ENCODE measurements at regions not wholly inside any gene's neighbourhood (a gene's known extent, or its start where the extent isn't known, plus 50 kb on each side); places are given as distances from the start of the nearest gene placed in this dataset.

- no peak overlapping the region for H3K9ac ChIP-seq
- no peak overlapping the region for H3K27ac ChIP-seq
- no peak overlapping the region for H2AFZ ChIP-seq (ENCODE audit: low read depth)
- H3K79me2 ChIP-seq (ENCODE audit: insufficient read depth, low read depth), result no peaks in the 10 kb centered on the region
- no peak overlapping the region for H3K4me2 ChIP-seq
- no peaks in the 10 kb centered on the region for H3K4me1 ChIP-seq (ENCODE audit: low read depth, poor library complexity, severe bottlenecking)
- TF ChIP-seq, protein P1, sequence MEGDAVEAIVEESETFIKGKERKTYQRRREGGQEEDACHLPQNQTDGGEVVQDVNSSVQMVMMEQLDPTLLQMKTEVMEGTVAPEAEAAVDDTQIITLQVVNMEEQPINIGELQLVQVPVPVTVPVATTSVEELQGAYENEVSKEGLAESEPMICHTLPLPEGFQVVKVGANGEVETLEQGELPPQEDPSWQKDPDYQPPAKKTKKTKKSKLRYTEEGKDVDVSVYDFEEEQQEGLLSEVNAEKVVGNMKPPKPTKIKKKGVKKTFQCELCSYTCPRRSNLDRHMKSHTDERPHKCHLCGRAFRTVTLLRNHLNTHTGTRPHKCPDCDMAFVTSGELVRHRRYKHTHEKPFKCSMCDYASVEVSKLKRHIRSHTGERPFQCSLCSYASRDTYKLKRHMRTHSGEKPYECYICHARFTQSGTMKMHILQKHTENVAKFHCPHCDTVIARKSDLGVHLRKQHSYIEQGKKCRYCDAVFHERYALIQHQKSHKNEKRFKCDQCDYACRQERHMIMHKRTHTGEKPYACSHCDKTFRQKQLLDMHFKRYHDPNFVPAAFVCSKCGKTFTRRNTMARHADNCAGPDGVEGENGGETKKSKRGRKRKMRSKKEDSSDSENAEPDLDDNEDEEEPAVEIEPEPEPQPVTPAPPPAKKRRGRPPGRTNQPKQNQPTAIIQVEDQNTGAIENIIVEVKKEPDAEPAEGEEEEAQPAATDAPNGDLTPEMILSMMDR (conservative IDR thresholded peaks at IDR 0.05; ENCODE audit: low read depth, low read length), result no peak
- H3K4me3 ChIP-seq (IDR thresholded peaks at IDR 0.05; ENCODE audit: insufficient read depth, low read depth, low read length), result no peak overlapping the region
- H3K27me3 ChIP-seq (ENCODE audit: insufficient read depth, low read depth), result peaks cover 15% of the 10 kb centered on the region; the same call in 1 of the 2 replicates
- no peaks in the 10 kb centered on the region for H4K20me1 ChIP-seq (ENCODE audit: insufficient read depth)
- no peaks in the 10 kb centered on the region for H3K36me3 ChIP-seq (ENCODE audit: insufficient read depth)
These were observed 208.4 kb upstream of the ZC3H12A start for GRCh38 chr1:37265786-37266667.

- Histone ChIP-seq H3K36me3 (ENCODE audit: insufficient read depth) (no peaks in the 10 kb centered on the region), H3K9ac (no peak overlapping the region), H3K4me3 (IDR thresholded peaks at IDR 0.05; ENCODE audit: insufficient read depth, low read depth, low read length) (no peak overlapping the region), H3K4me2 (no peak overlapping the region), H2AFZ (ENCODE audit: low read depth) (no peak overlapping the region), H3K79me2 (ENCODE audit: insufficient read depth, low read depth) (no peaks in the 10 kb centered on the region), H3K27ac (no peak overlapping the region), H3K4me1 (ENCODE audit: low read depth, poor library complexity, severe bottlenecking) (no peaks in the 10 kb centered on the region), H4K20me1 (ENCODE audit: insufficient read depth) (no peaks in the 10 kb centered on the region), H3K27me3 (ENCODE audit: insufficient read depth, low read depth) (peaks cover 15% of the 10 kb centered on the region; the same call in 1 of the 2 replicates)
- TF ChIP-seq, protein P1 (conservative IDR thresholded peaks at IDR 0.05; ENCODE audit: low read depth, low read length), result no peak
These were observed 207.1 kb upstream of the ZC3H12A start for GRCh38 chr1:37267111-37267835.

GRCh38 chr1:37270639-37271038 lies 203.7 kb upstream of the ZC3H12A start:
- H3K4me2 ChIP-seq, result no peak overlapping the region
- H4K20me1 ChIP-seq (ENCODE audit: insufficient read depth), result no peaks in the 10 kb centered on the region
- H3K27me3 ChIP-seq (ENCODE audit: insufficient read depth, low read depth), result peaks cover 30% of the 10 kb centered on the region; the same call in 1 of the 2 replicates
- H3K4me1 ChIP-seq (ENCODE audit: low read depth, poor library complexity, severe bottlenecking), result no peaks in the 10 kb centered on the region
- no peak overlapping the region for H2AFZ ChIP-seq (ENCODE audit: low read depth)
- H3K36me3 ChIP-seq (ENCODE audit: insufficient read depth), result no peaks in the 10 kb centered on the region
- TF ChIP-seq, protein P1 (conservative IDR thresholded peaks at IDR 0.05; ENCODE audit: low read depth, low read length), result no peak
- no peak overlapping the region for H3K4me3 ChIP-seq (IDR thresholded peaks at IDR 0.05; ENCODE audit: insufficient read depth, low read depth, low read length)
- no peak overlapping the region for H3K27ac ChIP-seq
- no peak overlapping the region for H3K9ac ChIP-seq
- H3K79me2 ChIP-seq (ENCODE audit: insufficient read depth, low read depth), result no peaks in the 10 kb centered on the region

DNA sequence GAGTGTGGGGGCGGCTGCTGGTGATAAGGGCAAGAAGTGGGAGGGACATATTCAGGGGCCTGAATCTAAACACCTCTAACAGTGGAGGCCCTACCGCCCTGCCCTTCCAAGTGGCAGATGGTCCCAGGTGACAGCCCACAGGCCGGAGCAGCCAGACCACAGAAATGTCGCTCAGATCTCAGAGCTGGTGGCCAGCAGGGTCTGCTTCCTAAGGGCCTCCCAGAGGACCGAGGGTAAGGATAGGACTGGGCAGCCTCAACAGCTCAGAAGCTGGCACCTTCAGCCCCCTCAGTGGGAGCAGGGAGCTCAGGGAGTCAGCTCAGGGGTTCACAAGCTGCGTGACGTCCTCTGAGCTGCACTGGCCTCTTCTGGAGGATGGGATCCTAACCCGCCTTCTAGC lies 201.8 kb upstream of the ZC3H12A start:
- Histone ChIP-seq H3K36me3 (ENCODE audit: insufficient read depth) (no peaks in the 10 kb centered on the region), H3K4me2 (no peak overlapping the region), H4K20me1 (ENCODE audit: insufficient read depth) (no peaks in the 10 kb centered on the region), H3K9ac (no peak overlapping the region), H3K79me2 (ENCODE audit: insufficient read depth, low read depth) (no peaks in the 10 kb centered on the region), H3K27ac (no peak overlapping the region), H3K4me1 (ENCODE audit: low read depth, poor library complexity, severe bottlenecking) (no peaks in the 10 kb centered on the region), H3K27me3 (ENCODE audit: insufficient read depth, low read depth) (peaks cover 22% of the 10 kb centered on the region; the same call in 1 of the 2 replicates), H3K4me3 (IDR thresholded peaks at IDR 0.05; ENCODE audit: insufficient read depth, low read depth, low read length) (no peak overlapping the region), H2AFZ (ENCODE audit: low read depth) (no peak overlapping the region)
- TF ChIP-seq, protein P1 (conservative IDR thresholded peaks at IDR 0.05; ENCODE audit: low read depth, low read length), result no peak
